Immature natural killer cell (primary cell): ENCODE measurements at regions not wholly inside any gene's neighbourhood (a gene's known extent, or its start where the extent isn't known, plus 50 kb on each side); places are given as distances from the start of the nearest gene placed in this dataset.
"Not testable (repeated sequence)": the region's sequence is repeated elsewhere in the genome, so short reads cannot be mapped to it uniquely, and the experiment has no call there.

Source experiments
- DNase-seq, 3 donors: peaks; one replicate each; pipeline ENCODE4 v3.0.0; 2022; ENCODE audit warnings: mixed read lengths in 1 of 3
- H3K27ac Mint-ChIP-seq, 6 donors: one replicate each; pipeline ENCODE4 v1.8.0; 2020; ENCODE audit warnings: mixed read lengths in 6 of 6, mild to moderate bottlenecking in 5 of 6, inconsistent platforms in 4 of 6, moderate library complexity in 3 of 6
- H3K27me3 Mint-ChIP-seq, 3 donors: one replicate each; pipeline ENCODE4 v1.8.0; 2020 to 2021; ENCODE audit warnings: low read depth in 3 of 3, mild to moderate bottlenecking in 3 of 3, mixed read lengths in 3 of 3, moderate library complexity in 3 of 3, inconsistent platforms in 1 of 3
- H3K36me3 Mint-ChIP-seq, 3 donors: one replicate each; pipeline ENCODE4 v1.8.0; 2020; ENCODE audit warnings: mixed read lengths in 3 of 3, inconsistent platforms in 2 of 3, mild to moderate bottlenecking in 2 of 3
- H3K4me1 Mint-ChIP-seq, 2 donors: one replicate each; pipeline ENCODE4 v1.8.0; 2020; ENCODE audit warnings: inconsistent platforms in 2 of 2, mild to moderate bottlenecking in 2 of 2, mixed read lengths in 2 of 2, moderate library complexity in 1 of 2
- H3K4me3 Mint-ChIP-seq, 5 donors: one replicate each; pipeline ENCODE4 v1.8.0; 2020; ENCODE audit warnings: mild to moderate bottlenecking in 5 of 5, mixed read lengths in 5 of 5, inconsistent platforms in 3 of 5, moderate library complexity in 3 of 5
- H3K9me3 Mint-ChIP-seq, 6 donors: one replicate each; pipeline ENCODE4 v1.8.0; 2020; ENCODE audit warnings: mild to moderate bottlenecking in 6 of 6, mixed read lengths in 6 of 6, inconsistent platforms in 4 of 6, moderate library complexity in 3 of 6

- no peak overlapping the region for H3K27ac Mint-ChIP-seq
Measured at GRCh38 chr5:67813877-67814539, 401.5 kb upstream of the PIK3R1 start.

GRCh38 chr5:67809589-67809988, 406.0 kb upstream of the PIK3R1 start:
- Mint-ChIP-seq H3K36me3 (no peaks in the 10 kb centered on the region), H3K27me3 (peaks cover 2 to 5% (median 2%) of the 10 kb centered on the region in 3 donors)

More at GRCh38 chr5:67813877-67814539, 401.5 kb upstream of the PIK3R1 start:
- Mint-ChIP-seq H3K27me3 (peaks cover 2 to 11% (median 2%) of the 10 kb centered on the region in 3 donors), H3K4me3 (no peak overlapping the region), H3K36me3 (no peaks in the 10 kb centered on the region), H3K9me3 (peaks cover 0 to 2% (median 0%) of the 10 kb centered on the region in 6 donors), H3K4me1 (peaks cover 11 to 21% of the 10 kb centered on the region in 2 donors)
- no peak for DNase-seq

DNA sequence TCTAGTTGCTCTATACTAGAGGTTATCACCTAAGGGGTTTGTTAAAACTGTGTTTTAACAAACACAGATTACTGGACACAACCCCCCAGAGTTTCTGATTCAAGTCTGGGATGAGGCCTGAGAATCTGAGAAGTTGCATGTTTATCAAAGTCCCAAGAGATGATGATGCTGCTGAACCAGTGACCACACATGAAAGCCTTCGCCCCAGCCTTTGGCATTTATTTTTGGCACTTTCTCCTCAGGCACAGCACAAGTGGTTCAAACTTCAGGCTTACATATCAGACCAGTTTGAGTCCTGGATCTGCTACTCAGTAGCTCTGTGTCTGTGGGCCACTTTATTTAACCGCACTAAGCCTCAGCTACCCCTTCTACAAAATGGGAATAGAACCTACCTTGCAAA, 407.2 kb upstream of the PIK3R1 start:
- peaks cover 28 to 40% of the 10 kb centered on the region in 2 donors for H3K4me1 Mint-ChIP-seq
- H3K4me3 Mint-ChIP-seq = no peak overlapping the region
- H3K36me3 Mint-ChIP-seq = no peaks in the 10 kb centered on the region
- H3K27me3 Mint-ChIP-seq = peaks cover 2 to 5% (median 2%) of the 10 kb centered on the region in 3 donors
- peaks cover 0 to 2% (median 0%) of the 10 kb centered on the region in 6 donors for H3K9me3 Mint-ChIP-seq
- H3K27ac Mint-ChIP-seq = no peak overlapping the region
- no peak for DNase-seq

More at GRCh38 chr5:67809589-67809988, 406.0 kb upstream of the PIK3R1 start:
- H3K27ac Mint-ChIP-seq = no peak overlapping the region
- H3K4me1 Mint-ChIP-seq = peaks cover 28 to 40% of the 10 kb centered on the region in 2 donors
- peaks cover 0 to 2% (median 0%) of the 10 kb centered on the region in 6 donors for H3K9me3 Mint-ChIP-seq
- H3K4me3 Mint-ChIP-seq = peak overlapping the region in 1 of 5 donors; percentile 44
- peak; percentile 36 to 50 (median 44) for DNase-seq

- peaks cover 0 to under 1% (median 0%) of the 10 kb centered on the region in 6 donors for H3K9me3 Mint-ChIP-seq
- H3K4me1 Mint-ChIP-seq = peaks cover 28 to 45% of the 10 kb centered on the region in 2 donors
- H3K27me3 Mint-ChIP-seq = peaks cover 2% of the 10 kb centered on the region in 3 donors
- peak overlapping the region in 1 of 6 donors; percentile 23 for H3K27ac Mint-ChIP-seq
- DNase-seq = peak; percentile 28 to 50 (median 34)
- peak overlapping the region in 1 of 5 donors; percentile 7 for H3K4me3 Mint-ChIP-seq
- H3K36me3 Mint-ChIP-seq = no peaks in the 10 kb centered on the region
Measured at GRCh38 chr5:67807439-67807888, 408.1 kb upstream of the PIK3R1 start.

- Mint-ChIP-seq H3K4me3 (no peak overlapping the region), H3K9me3 (no peaks in the 10 kb centered on the region)
Measured at GRCh38 chr5:67806654-67807438, 408.7 kb upstream of the PIK3R1 start.

GRCh38 chr5:67805666-67806348, 409.7 kb upstream of the PIK3R1 start:
- no peak for DNase-seq
- Mint-ChIP-seq H3K36me3 (no peaks in the 10 kb centered on the region), H3K9me3 (no peaks in the 10 kb centered on the region), H3K4me3 (no peak overlapping the region), H3K4me1 (peaks cover 28 to 45% of the 10 kb centered on the region in 2 donors), H3K27me3 (peaks cover 0 to 2% (median 0%) of the 10 kb centered on the region in 3 donors), H3K27ac (no peak overlapping the region)

More at GRCh38 chr5:67806654-67807438, 408.7 kb upstream of the PIK3R1 start:
- no peaks in the 10 kb centered on the region for H3K36me3 Mint-ChIP-seq
- H3K4me1 Mint-ChIP-seq = peaks cover 28 to 45% of the 10 kb centered on the region in 2 donors
- DNase-seq = no peak
- H3K27ac Mint-ChIP-seq = peak overlapping the region in 1 of 6 donors; percentile 42
- peaks cover 0 to 2% (median 0%) of the 10 kb centered on the region in 3 donors for H3K27me3 Mint-ChIP-seq

DNA sequence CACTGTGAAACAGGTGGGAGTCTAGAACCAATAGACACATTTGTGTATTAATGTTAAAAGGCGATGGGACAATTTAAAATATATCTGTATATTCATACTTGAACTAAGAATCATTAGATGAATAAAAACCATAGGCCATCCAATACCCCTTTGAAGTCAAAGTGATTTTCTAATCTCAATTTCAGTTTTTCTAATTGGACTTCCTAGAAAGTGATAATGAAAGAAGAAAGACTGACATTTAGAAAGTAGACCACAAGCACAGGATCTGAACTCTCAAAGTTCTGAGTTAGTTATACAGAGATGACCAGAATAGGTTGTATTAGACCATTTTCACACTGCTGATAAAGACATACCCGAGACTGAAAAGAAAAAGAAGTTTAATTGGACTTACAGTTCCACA, 412.8 kb upstream of the PIK3R1 start:
- DNase-seq = no peak
- peaks cover 0 to 6% (median 0%) of the 10 kb centered on the region in 6 donors for H3K9me3 Mint-ChIP-seq
- peaks cover 10 to 18% of the 10 kb centered on the region in 2 donors for H3K4me1 Mint-ChIP-seq
- no peak overlapping the region for H3K4me3 Mint-ChIP-seq
- peaks cover 0 to 3% (median 2%) of the 10 kb centered on the region in 3 donors for H3K27me3 Mint-ChIP-seq
- H3K27ac Mint-ChIP-seq = no peak overlapping the region
- H3K36me3 Mint-ChIP-seq = no peaks in the 10 kb centered on the region

DNA sequence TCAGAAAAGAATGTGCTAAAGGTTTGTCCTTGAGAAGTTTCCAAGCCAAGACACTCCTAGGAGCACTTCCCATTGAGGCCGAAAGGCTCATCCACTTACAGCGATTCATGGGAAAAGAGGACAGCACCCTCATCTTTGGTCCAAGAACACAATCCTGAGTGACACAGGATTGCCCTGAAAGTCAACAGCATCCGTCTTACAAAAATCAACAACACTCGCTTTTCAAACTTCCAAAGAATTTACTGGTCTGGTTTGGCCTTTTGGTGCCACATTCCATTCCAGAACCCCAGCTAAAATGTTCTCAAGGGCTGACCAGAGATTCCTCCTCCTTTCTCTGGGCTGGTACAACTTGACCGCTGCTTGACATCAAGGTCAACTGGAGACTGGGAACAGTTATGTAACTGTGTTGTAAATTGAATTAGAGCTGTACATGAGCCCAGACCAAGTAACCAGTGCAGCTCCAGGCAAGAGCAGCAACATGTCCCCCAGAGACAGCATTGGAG, 415.8 kb upstream of the PIK3R1 start:
- H3K27ac Mint-ChIP-seq = no peak overlapping the region
- no peak overlapping the region for H3K4me3 Mint-ChIP-seq
- peaks cover 0 to 3% (median 2%) of the 10 kb centered on the region in 3 donors for H3K27me3 Mint-ChIP-seq
- peaks cover 0 to 6% (median 0%) of the 10 kb centered on the region in 6 donors for H3K9me3 Mint-ChIP-seq
- no peak for DNase-seq
- H3K36me3 Mint-ChIP-seq = no peaks in the 10 kb centered on the region
- H3K4me1 Mint-ChIP-seq = peaks cover 0 to 5% of the 10 kb centered on the region in 2 donors

DNA sequence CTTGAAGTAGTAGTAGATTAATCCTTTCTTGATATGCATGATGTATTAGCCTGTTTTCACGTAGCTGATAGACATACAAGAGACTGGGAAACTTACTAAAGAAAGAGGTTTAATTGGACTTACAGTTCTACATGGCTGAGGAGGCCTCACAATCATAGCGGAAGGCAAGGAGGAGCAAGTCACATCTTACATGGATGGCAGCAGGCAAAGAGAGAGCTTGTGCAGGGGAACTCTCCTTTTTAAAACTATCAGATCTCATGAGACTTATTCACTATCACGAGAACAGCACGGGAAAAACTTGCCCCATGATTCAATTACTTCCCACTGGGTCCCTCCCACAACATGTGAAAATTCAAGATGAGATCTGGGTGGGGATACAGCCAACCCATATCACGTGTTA, 417.1 kb upstream of the PIK3R1 start:
- H3K4me1 Mint-ChIP-seq, H3K4me3 Mint-ChIP-seq, DNase-seq, H3K27ac Mint-ChIP-seq, H3K27me3 Mint-ChIP-seq, H3K36me3 Mint-ChIP-seq, H3K9me3 Mint-ChIP-seq: not testable (repeated sequence)

GRCh38 chr5:67795781-67796477, 419.6 kb upstream of the PIK3R1 start:
- Mint-ChIP-seq H3K9me3 (peaks cover 0 to 6% (median 0%) of the 10 kb centered on the region in 6 donors), H3K36me3 (no peaks in the 10 kb centered on the region), H3K27me3 (peaks cover 2 to 5% (median 2%) of the 10 kb centered on the region in 3 donors), H3K27ac (no peak overlapping the region), H3K4me1 (peaks cover 0 to 11% of the 10 kb centered on the region in 2 donors), H3K4me3 (no peak overlapping the region)
- DNase-seq = no peak

DNA sequence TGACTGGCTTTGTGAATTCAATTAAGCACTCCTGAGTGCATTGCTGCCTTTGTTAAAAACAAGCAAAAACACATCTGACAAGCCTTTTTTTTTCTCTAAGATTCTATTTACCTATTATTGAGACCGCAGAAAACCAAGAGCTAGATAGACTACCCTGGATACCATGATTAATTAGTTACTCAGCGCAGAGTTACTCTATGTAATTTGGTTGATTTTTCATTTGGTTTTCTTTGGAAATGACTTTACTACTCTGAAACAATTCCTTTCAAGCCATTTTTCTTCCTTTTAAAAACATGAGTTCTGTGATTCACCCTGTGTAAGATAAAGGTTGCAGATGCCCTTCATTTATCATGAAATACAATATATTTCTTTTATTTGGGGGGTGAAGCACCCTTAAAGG, 421.6 kb upstream of the PIK3R1 start:
- peaks cover 0 to 6% (median 0%) of the 10 kb centered on the region in 6 donors for H3K9me3 Mint-ChIP-seq
- H3K27ac Mint-ChIP-seq = no peak overlapping the region
- H3K4me3 Mint-ChIP-seq = no peak overlapping the region
- peaks cover 0 to 2% (median 2%) of the 10 kb centered on the region in 3 donors for H3K27me3 Mint-ChIP-seq
- peaks cover 0 to 11% of the 10 kb centered on the region in 2 donors for H3K4me1 Mint-ChIP-seq
- H3K36me3 Mint-ChIP-seq = no peaks in the 10 kb centered on the region
- no peak for DNase-seq

DNA sequence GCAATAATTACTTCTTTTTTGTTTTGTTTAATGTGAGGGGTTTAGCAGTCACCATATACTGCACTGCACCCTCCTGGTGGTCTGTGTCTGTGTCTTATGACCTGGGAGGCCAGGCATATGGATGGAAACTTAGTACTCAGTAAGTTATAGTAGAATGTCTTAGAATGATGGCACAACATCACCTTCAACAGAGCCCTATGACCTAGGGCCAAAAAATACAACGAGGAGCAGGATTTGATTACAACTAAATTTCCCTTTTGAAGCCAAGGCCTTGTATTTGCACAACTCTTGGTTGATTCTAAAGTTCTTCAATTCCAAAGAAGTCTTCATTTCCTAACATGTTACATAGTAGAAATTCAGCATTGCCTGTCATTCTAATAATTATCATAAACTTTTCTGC, 422.1 kb upstream of the PIK3R1 start:
- Mint-ChIP-seq H3K4me3 (no peak overlapping the region), H3K9me3 (peaks cover 0 to 3% (median 0%) of the 10 kb centered on the region in 6 donors), H3K4me1 (peaks cover 0 to 11% of the 10 kb centered on the region in 2 donors), H3K36me3 (no peaks in the 10 kb centered on the region), H3K27ac (no peak overlapping the region), H3K27me3 (peaks cover 0 to 2% (median 2%) of the 10 kb centered on the region in 3 donors)
- no peak for DNase-seq

GRCh38 chr5:67792891-67793290, 422.7 kb upstream of the PIK3R1 start:
- no peak overlapping the region for H3K4me3 Mint-ChIP-seq
- H3K27ac Mint-ChIP-seq = no peak overlapping the region
- peaks cover 0 to 2% (median 2%) of the 10 kb centered on the region in 3 donors for H3K27me3 Mint-ChIP-seq
- DNase-seq = no peak
- peaks cover 0 to 2% (median 0%) of the 10 kb centered on the region in 6 donors for H3K9me3 Mint-ChIP-seq
- peaks cover 0 to 11% of the 10 kb centered on the region in 2 donors for H3K4me1 Mint-ChIP-seq
- no peaks in the 10 kb centered on the region for H3K36me3 Mint-ChIP-seq
